Embryonic facial prominence (tissue), 1 donor: ENCODE measurements at regions not wholly inside any gene's neighbourhood (a gene's known extent, or its start where the extent isn't known, plus 50 kb on each side); places are given as distances from the start of the nearest gene placed in this dataset.
A peak's percentile ranks its signal among the peaks of the same experiment; 100 is the strongest.

Experiments used
- DNase-seq: peaks from one replicate; pipeline ENCODE4 v3.0.0-alpha.2; 2016; ENCODE audit errors: extremely low spot score

- no peak for DNase-seq
Observed at GRCh38 chr18:44061438-44061837, 619.2 kb upstream of the SETBP1 start.

- DNase-seq = no peak
Observed at GRCh38 chr18:44062345-44062744, 618.3 kb upstream of the SETBP1 start.

GRCh38 chr18:44065206-44065605 lies 615.5 kb upstream of the SETBP1 start:
- no peak for DNase-seq

- no peak for DNase-seq
Observed at GRCh38 chr18:44066541-44066940, 614.1 kb upstream of the SETBP1 start.

- DNase-seq = no peak
Observed at GRCh38 chr18:44067186-44067585, 613.5 kb upstream of the SETBP1 start.

- no peak for DNase-seq
Observed at GRCh38 chr18:44075038-44075437, 605.6 kb upstream of the SETBP1 start.

- DNase-seq = no peak
Observed at GRCh38 chr18:44079606-44080005, 601.1 kb upstream of the SETBP1 start.

- no peak for DNase-seq
Observed at GRCh38 chr18:44080054-44080453, 600.6 kb upstream of the SETBP1 start.

GRCh38 chr18:44089732-44090131 lies 591.0 kb upstream of the SETBP1 start:
- no peak for DNase-seq

GRCh38 chr18:44090453-44090852 lies 590.2 kb upstream of the SETBP1 start:
- DNase-seq = no peak

- no peak for DNase-seq
Observed at GRCh38 chr18:44093253-44093652, 587.4 kb upstream of the SETBP1 start.

GRCh38 chr18:44096016-44096415 lies 584.7 kb upstream of the SETBP1 start:
- no peak for DNase-seq

GRCh38 chr18:44098551-44099098 lies 582.1 kb upstream of the SETBP1 start:
- DNase-seq = no peak

GRCh38 chr18:44107187-44107586 lies 573.5 kb upstream of the SETBP1 start:
- DNase-seq = no peak

- no peak for DNase-seq
Observed at GRCh38 chr18:44111337-44111736, 569.4 kb upstream of the SETBP1 start.

- DNase-seq = no peak
Observed at GRCh38 chr18:44117821-44118220, 562.9 kb upstream of the SETBP1 start.

GRCh38 chr18:44119607-44120006 lies 561.1 kb upstream of the SETBP1 start:
- DNase-seq = no peak

GRCh38 chr18:44123743-44124142 lies 556.9 kb upstream of the SETBP1 start:
- no peak for DNase-seq

GRCh38 chr18:44125446-44125845 lies 555.2 kb upstream of the SETBP1 start:
- no peak for DNase-seq

- no peak for DNase-seq
Observed at GRCh38 chr18:44126598-44126997, 554.1 kb upstream of the SETBP1 start.

- no peak for DNase-seq
Observed at GRCh38 chr18:44128365-44128764, 552.3 kb upstream of the SETBP1 start.

- DNase-seq = peak; percentile 31
Observed at GRCh38 chr18:44130376-44130942, 550.2 kb upstream of the SETBP1 start.

GRCh38 chr18:44133483-44133882 lies 547.2 kb upstream of the SETBP1 start:
- DNase-seq = no peak

GRCh38 chr18:44134447-44134846 lies 546.2 kb upstream of the SETBP1 start:
- no peak for DNase-seq
